Endothelial cell of umbilical vein (primary cell): ENCODE measurements at regions not wholly inside any gene's neighbourhood (a gene's known extent, or its start where the extent isn't known, plus 50 kb on each side); places are given as distances from the start of the nearest gene placed in this dataset.

Experiments
- BruUV-seq: library from RNA; stranded (reverse); fragments of 400-500 nt; replicated peaks from 2 replicates; lab custom pipeline; 2021; lab: Mats Ljungman, UMichigan
- CTCF ChIA-PET: fragments of 300-600, 350-600 bp; sonication (Branson Sonifier 250); formaldehyde crosslinking; loops from one replicate; lab custom pipeline; 2021; ENCODE audit warnings: antibody characterized with exemption, inconsistent platforms; lab: Charles Lee
- POLR2A ChIA-PET: fragments of 300-600, 350-600 bp; sonication (Branson Sonifier 250); formaldehyde crosslinking; loops from one replicate; lab custom pipeline; 2021; ENCODE audit warnings: antibody characterized with exemption, inconsistent platforms; lab: Charles Lee
- DNase-seq: peaks from one replicate; pipeline ENCODE4 v3.0.0-alpha.2; 2011; ENCODE audit warnings: low read depth, low spot score
- FAIRE-seq: peaks from 2 replicates; lab custom pipeline; 2011; peaks lifted over from hg19 to GRCh38; lab: Jason Lieb, UNC
- H2AFZ ChIP-seq: 2 replicates; pipeline ENCODE4 v1.6.0; 2012; ENCODE audit warnings: low read depth, low read length, control low read depth, inconsistent platforms
- H3K27ac ChIP-seq: 2 replicates; pipeline ENCODE4 v1.5.1; 2011; ENCODE audit warnings: low read depth, mild to moderate bottlenecking, control low read depth, low read length, moderate library complexity; ENCODE audit not compliant: insufficient read depth
- H3K27me3 ChIP-seq, 2 experiments: 2 replicates each; pipeline versions ENCODE4 v1.6.0 to v1.6.1; 2011; ENCODE audit warnings: low read length in 2 of 2, mixed read lengths in 1 of 2; ENCODE audit not compliant: control insufficient read depth in 2 of 2, insufficient read depth in 2 of 2
- H3K36me3 ChIP-seq, 2 experiments: 2 replicates in 1 of 2; 3 replicates in 1 of 2; pipeline ENCODE4 v1.5.1; 2011; ENCODE audit warnings: low read length in 2 of 2, mild to moderate bottlenecking in 1 of 2, moderate library complexity in 1 of 2; ENCODE audit not compliant: control insufficient read depth in 2 of 2, insufficient read depth in 2 of 2; ENCODE audit errors: extremely low read depth in 1 of 2
- H3K4me1 ChIP-seq: 3 replicates; pipeline ENCODE4 v1.5.1; 2011; ENCODE audit warnings: mild to moderate bottlenecking, low read length; ENCODE audit not compliant: control insufficient read depth, insufficient read depth; ENCODE audit errors: extremely low read depth
- H3K4me2 ChIP-seq: 2 replicates; pipeline ENCODE4 v1.6.1; 2011; ENCODE audit warnings: low read length, control low read depth, mixed read lengths; ENCODE audit not compliant: insufficient read depth
- H3K4me3 ChIP-seq, 3 experiments: fragments of 200-600 bp in 1 of 3; sonication (generic), shearing (Covaris generic) in 1 of 3; replicated peaks in 1 of 3; 2 replicates each; pipeline ENCODE4 v1.5.1; 2011 to 2016; ENCODE audit warnings: control low read depth in 3 of 3, low read length in 3 of 3, mild to moderate bottlenecking in 2 of 3, inconsistent platforms in 1 of 3, low read depth in 1 of 3, moderate library complexity in 1 of 3; ENCODE audit not compliant: insufficient read depth in 1 of 3
- H3K79me2 ChIP-seq: 2 replicates; pipeline ENCODE4 v1.6.0; 2012; ENCODE audit warnings: low read length, inconsistent platforms; ENCODE audit not compliant: control insufficient read depth, insufficient read depth
- H3K9ac ChIP-seq: replicated peaks from 2 replicates; pipeline ENCODE3; 2011; ENCODE audit warnings: low read length, control low read depth; ENCODE audit not compliant: insufficient read depth; ENCODE audit errors: extremely low read depth
- H3K9me1 ChIP-seq: replicated peaks from 3 replicates; pipeline ENCODE4 v1.6.0; 2011; ENCODE audit warnings: mild to moderate bottlenecking, low read length; ENCODE audit not compliant: control insufficient read depth, insufficient read depth; ENCODE audit errors: extremely low read depth
- H3K9me3 ChIP-seq: replicated peaks from 2 replicates; pipeline ENCODE4 v1.5.1; 2012; ENCODE audit warnings: low read length, inconsistent platforms; ENCODE audit not compliant: control insufficient read depth, insufficient read depth
- H4K20me1 ChIP-seq: replicated peaks from 2 replicates; pipeline ENCODE3; 2011; ENCODE audit warnings: mild to moderate bottlenecking, low read length; ENCODE audit not compliant: control insufficient read depth, insufficient read depth; ENCODE audit errors: extremely low read depth
- EZH2 ChIP-seq: IDR thresholded peaks from 2 replicates; pipeline ENCODE4 v1.6.1; 2012; ENCODE audit warnings: borderline replicate concordance, low read depth, mild to moderate bottlenecking, moderate library complexity, low read length, inconsistent platforms; ENCODE audit not compliant: severe bottlenecking
- FOS ChIP-seq: IDR thresholded peaks from 2 replicates; pipeline ENCODE4 v1.6.1; 2011; ENCODE audit warnings: mild to moderate bottlenecking, low read length, moderate library complexity, borderline replicate concordance; ENCODE audit not compliant: insufficient read depth
- GATA2 ChIP-seq: IDR thresholded peaks from 2 replicates; pipeline ENCODE4 v1.7.0; 2011; ENCODE audit warnings: low read depth, mild to moderate bottlenecking, moderate library complexity, mixed read lengths, low read length; ENCODE audit not compliant: insufficient read length, insufficient read depth
- JUN ChIP-seq: IDR thresholded peaks from 2 replicates; pipeline ENCODE4 v1.6.1; 2011; ENCODE audit warnings: borderline replicate concordance, low read depth; ENCODE audit not compliant: insufficient read length, insufficient read depth
- MYC ChIP-seq: IDR thresholded peaks from one replicate; pipeline ENCODE4 v1.6.1; 2011; ENCODE audit warnings: mild to moderate bottlenecking, low read depth, low read length
- POLR2A ChIP-seq: IDR thresholded peaks from 2 replicates; pipeline ENCODE4 v1.6.1; 2012; ENCODE audit warnings: low read depth, mild to moderate bottlenecking, control low read depth, low read length
- POLR2AphosphoS5 ChIP-seq: IDR thresholded peaks from 2 replicates; pipeline ENCODE4 v1.6.1; 2012; ENCODE audit warnings: low read depth, mild to moderate bottlenecking, control low read depth, low read length, moderate library complexity; ENCODE audit not compliant: insufficient read depth
- dilution Hi-C: fragments of 300-500 bp; cut with MboI; formaldehyde crosslinking; loops from one replicate; pipeline ENCODE4 v1.15.0; 2019; ENCODE audit warnings: low sequenced_read_pairs; ENCODE audit not compliant: extremely low pct_ligation_motif_present
- intact Hi-C: fragments of 100-400 bp; cut with micrococcal nuclease; formaldehyde crosslinking; loops from one replicate; pipeline ENCODE4 v1.10.0; 2022
- TF ChIP-seq, protein P1 (sequence below), 2 donors: IDR thresholded peaks; 1 replicate in 1 of 2; 2 replicates in 1 of 2; pipeline ENCODE4 v1.5.1; 2011; ENCODE audit warnings: low read length in 2 of 2, mild to moderate bottlenecking in 2 of 2, moderate library complexity in 2 of 2, control low read depth in 1 of 2, inconsistent platforms in 1 of 2, low read depth in 1 of 2; ENCODE audit not compliant: insufficient read depth in 1 of 2; ENCODE audit errors: extremely low read depth in 1 of 2
- TF ChIP-seq, protein P2 (sequence below): IDR thresholded peaks from 2 replicates; pipeline ENCODE4 v1.6.1; 2011; ENCODE audit not compliant: insufficient read depth, insufficient read length

DNA sequence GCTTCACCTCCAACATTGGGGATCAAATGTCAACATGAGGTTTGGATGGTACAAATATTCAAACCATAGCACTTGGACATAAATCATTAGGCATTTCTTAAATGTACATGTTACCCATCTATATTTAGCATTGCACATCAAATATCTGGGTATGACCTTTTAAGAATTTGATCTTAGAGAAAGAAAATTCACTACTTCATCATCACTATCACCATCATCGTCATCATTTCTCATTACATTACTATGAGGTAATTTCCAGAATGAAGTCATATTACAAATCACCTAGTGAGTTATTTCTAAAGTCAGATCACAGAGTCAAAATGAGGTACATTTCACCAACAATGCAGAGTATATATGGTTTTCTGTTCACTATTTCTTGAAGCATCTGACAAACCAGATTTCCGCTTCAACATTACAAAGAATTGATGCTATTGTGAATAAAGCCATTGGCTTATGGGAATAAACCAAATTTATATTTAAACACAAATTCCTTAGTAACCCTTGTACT lies 356.4 kb upstream of the GYPC start:
- Histone ChIP-seq H4K20me1 (no peaks in the 10 kb centered on the region), H2AFZ (no peak overlapping the region), H3K4me2 (no peak overlapping the region), H3K27ac (no peak overlapping the region), H3K79me2 (no peaks in the 10 kb centered on the region), H3K9ac (no peak overlapping the region), H3K9me3 (peaks cover 4% of the 10 kb centered on the region), H3K4me1 (no peaks in the 10 kb centered on the region), H3K27me3 (no peaks in the 10 kb centered on the region), H3K4me3 (no peak overlapping the region), H3K36me3 (no peaks in the 10 kb centered on the region), H3K9me1 (no peaks in the 10 kb centered on the region)
- ChIA-PET CTCF (no interaction called here), POLR2A (no interaction called here)
- FAIRE-seq (no peak), DNase-seq (no peak)
- intact Hi-C loops (no loop called here), dilution Hi-C loops (no loop called here)
- TF ChIP-seq, protein P1, sequence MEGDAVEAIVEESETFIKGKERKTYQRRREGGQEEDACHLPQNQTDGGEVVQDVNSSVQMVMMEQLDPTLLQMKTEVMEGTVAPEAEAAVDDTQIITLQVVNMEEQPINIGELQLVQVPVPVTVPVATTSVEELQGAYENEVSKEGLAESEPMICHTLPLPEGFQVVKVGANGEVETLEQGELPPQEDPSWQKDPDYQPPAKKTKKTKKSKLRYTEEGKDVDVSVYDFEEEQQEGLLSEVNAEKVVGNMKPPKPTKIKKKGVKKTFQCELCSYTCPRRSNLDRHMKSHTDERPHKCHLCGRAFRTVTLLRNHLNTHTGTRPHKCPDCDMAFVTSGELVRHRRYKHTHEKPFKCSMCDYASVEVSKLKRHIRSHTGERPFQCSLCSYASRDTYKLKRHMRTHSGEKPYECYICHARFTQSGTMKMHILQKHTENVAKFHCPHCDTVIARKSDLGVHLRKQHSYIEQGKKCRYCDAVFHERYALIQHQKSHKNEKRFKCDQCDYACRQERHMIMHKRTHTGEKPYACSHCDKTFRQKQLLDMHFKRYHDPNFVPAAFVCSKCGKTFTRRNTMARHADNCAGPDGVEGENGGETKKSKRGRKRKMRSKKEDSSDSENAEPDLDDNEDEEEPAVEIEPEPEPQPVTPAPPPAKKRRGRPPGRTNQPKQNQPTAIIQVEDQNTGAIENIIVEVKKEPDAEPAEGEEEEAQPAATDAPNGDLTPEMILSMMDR (IDR thresholded peaks at IDR 0.05; ENCODE audit: extremely low read depth in 1 of 2, insufficient read depth in 1 of 2, low read depth in 1 of 2, low read length in 2 of 2) = no peak
- no peak for TF ChIP-seq FOS
- TF ChIP-seq MYC = no peak
- no peak for TF ChIP-seq EZH2
- TF ChIP-seq JUN = no peak
- TF ChIP-seq GATA2 = no peak
- no peak for TF ChIP-seq POLR2A
- TF ChIP-seq POLR2AphosphoS5 = no peak
- TF ChIP-seq, protein P2, sequence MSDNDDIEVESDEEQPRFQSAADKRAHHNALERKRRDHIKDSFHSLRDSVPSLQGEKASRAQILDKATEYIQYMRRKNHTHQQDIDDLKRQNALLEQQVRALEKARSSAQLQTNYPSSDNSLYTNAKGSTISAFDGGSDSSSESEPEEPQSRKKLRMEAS = no peak
- no TSS peak for BruUV-seq
